GM18868 (cell line): ENCODE measurements at regions not wholly inside any gene's neighbourhood (a gene's known extent, or its start where the extent isn't known, plus 50 kb on each side); places are given as distances from the start of the nearest gene placed in this dataset.
A peak's percentile ranks its signal among the peaks of the same experiment; 100 is the strongest.
"Not testable (repeated sequence)": the region's sequence is repeated elsewhere in the genome, so short reads cannot be mapped to it uniquely, and the experiment has no call there.

Source experiments
- ATAC-seq: cut with Tn5 transposase; IDR thresholded peaks from one replicate; pipeline ENCODE4 v1.9.1; 2021; ENCODE audit warnings: mild to moderate bottlenecking, moderate library complexity; ENCODE audit not compliant: unreplicated experiment

GRCh38 chr13:71382285-71382684, 484.7 kb downstream of the DACH1 start:
- ATAC-seq: no peak

- no peak for ATAC-seq
These were observed 486.8 kb downstream of the DACH1 start for GRCh38 chr13:71380191-71380590.

- no peak for ATAC-seq
These were observed 487.8 kb downstream of the DACH1 start for GRCh38 chr13:71378961-71379905.

GRCh38 chr13:71374471-71375049, 492.4 kb downstream of the DACH1 start:
- ATAC-seq: no peak

- no peak for ATAC-seq
These were observed 498.7 kb downstream of the DACH1 start for GRCh38 chr13:71368336-71368735.

- no peak for ATAC-seq
These were observed 507.0 kb downstream of the DACH1 start for GRCh38 chr13:71360041-71360440.

- no peak for ATAC-seq
These were observed 507.4 kb downstream of the DACH1 start for GRCh38 chr13:71359641-71360040.

- no peak for ATAC-seq
These were observed 508.8 kb downstream of the DACH1 start for GRCh38 chr13:71358218-71358617.

- no peak for ATAC-seq
These were observed 512.0 kb downstream of the DACH1 start for GRCh38 chr13:71355010-71355409.

- no peak for ATAC-seq
These were observed 516.1 kb downstream of the DACH1 start for GRCh38 chr13:71350886-71351285.

GRCh38 chr13:71345856-71346255, 521.1 kb downstream of the DACH1 start:
- not testable (repeated sequence) for ATAC-seq

GRCh38 chr13:71339736-71340135, 527.3 kb downstream of the DACH1 start:
- ATAC-seq: no peak

- ATAC-seq: no peak
These were observed 528.0 kb downstream of the DACH1 start for GRCh38 chr13:71339005-71339404.

- ATAC-seq: no peak
These were observed 528.9 kb downstream of the DACH1 start for GRCh38 chr13:71338070-71338469.

- ATAC-seq: no peak
These were observed 539.7 kb downstream of the DACH1 start for GRCh38 chr13:71327266-71327665.

GRCh38 chr13:71325556-71325955, 541.4 kb downstream of the DACH1 start:
- ATAC-seq: no peak

- no peak for ATAC-seq
These were observed 543.7 kb downstream of the DACH1 start for GRCh38 chr13:71323266-71323665.

- peak; percentile 58 for ATAC-seq
These were observed 546.6 kb downstream of the DACH1 start for GRCh38 chr13:71320452-71320851.

- no peak for ATAC-seq
These were observed 550.1 kb downstream of the DACH1 start for GRCh38 chr13:71316792-71317363.

GRCh38 chr13:71312923-71313322, 554.1 kb downstream of the DACH1 start:
- no peak for ATAC-seq

- ATAC-seq: peak; percentile 43
These were observed 557.1 kb downstream of the DACH1 start for GRCh38 chr13:71309905-71310304.

GRCh38 chr13:71306821-71307220, 560.2 kb downstream of the DACH1 start:
- ATAC-seq: no peak
